Left ventricle myocardium superior (tissue), 1 donor: ENCODE measurements at regions not wholly inside any gene's neighbourhood (a gene's known extent, or its start where the extent isn't known, plus 50 kb on each side); places are given as distances from the start of the nearest gene placed in this dataset.

ENCODE experiments used
- ATAC-seq: fragments of 200-7000 bp; cut with Tn5 transposase; one replicate; pipeline ENCODE4 v1.9.1; 2020; ENCODE audit warnings: mild to moderate bottlenecking, moderate library complexity
- DNase-seq: peaks from one replicate; pipeline ENCODE4 v3.0.0-alpha.2; 2020
- intact Hi-C: fragments of 100-400 bp; cut with micrococcal nuclease; formaldehyde crosslinking; loops from one replicate; pipeline ENCODE4 v1.11.0; 2022
- donor health status: DM: no; HTN: yes; CAD: no; lungs with severe emphysema.

DNA sequence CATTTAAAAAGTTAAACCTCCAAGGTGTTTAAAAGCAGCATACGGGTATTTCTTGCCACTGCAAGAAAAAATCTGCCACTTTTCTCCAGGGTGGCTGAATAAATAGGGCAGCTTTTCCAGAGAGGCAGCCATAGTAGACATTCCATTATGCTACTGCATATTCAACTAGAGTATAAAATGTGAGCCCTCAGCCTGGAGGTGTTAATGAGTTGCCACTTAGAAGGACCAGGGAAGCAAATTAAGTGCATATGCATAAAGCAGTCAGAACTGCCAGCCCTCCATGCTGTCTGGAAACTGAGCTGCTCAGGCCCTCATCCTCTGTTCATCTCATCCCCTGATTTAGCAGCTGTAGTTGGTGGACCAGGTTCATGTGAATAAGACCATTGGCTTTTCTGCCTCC lies 99.4 kb downstream of the DIRAS3 start:
- DNase-seq (no peak), ATAC-seq (no peak)
- intact Hi-C loops = no loop called here

DNA sequence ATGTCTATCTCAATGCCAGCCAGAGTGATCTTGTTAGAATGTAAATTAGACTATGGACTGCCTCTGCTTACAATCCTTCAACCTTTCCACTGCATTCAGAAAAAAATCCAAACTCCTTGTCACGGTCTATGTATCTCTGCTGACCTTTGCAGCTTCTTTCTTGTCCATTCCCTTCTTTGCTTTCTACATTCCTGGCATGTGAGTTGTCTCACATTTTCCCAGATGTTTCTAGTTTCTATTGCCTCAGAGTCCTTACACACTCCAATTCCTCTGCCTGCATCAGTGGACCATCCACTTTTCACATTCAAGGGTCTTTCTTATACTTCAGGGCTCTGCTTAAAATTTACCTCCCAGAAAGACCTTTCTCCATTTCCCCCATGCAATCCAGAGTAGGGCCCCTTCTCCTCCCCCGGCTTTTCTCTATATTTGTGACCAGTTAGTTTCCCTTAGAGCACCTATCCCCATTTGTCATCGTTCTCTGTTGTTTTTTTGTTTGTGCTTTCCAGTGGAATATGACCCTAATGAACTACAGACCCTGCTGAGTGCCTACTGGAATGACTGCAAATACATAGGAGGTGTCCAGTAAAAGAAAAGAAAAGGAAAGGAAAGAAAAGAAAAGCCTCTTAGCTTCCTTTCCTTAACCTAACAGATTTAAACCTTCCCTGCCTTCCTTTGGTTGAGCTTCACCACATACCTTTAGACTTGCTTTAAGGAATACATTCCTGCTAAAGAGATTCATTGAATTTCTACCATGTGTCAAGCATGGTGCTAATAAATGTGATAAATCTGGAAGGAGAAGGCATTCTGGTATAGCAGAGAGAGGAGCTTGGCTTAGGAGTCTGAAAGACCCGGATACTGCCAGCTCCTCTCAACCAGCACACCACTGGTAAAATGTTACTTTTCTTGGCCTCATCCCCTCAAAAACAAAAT lies 102.0 kb downstream of the DIRAS3 start:
- ATAC-seq (no peak), DNase-seq (no peak)
- intact Hi-C loops = no loop called here

DNA sequence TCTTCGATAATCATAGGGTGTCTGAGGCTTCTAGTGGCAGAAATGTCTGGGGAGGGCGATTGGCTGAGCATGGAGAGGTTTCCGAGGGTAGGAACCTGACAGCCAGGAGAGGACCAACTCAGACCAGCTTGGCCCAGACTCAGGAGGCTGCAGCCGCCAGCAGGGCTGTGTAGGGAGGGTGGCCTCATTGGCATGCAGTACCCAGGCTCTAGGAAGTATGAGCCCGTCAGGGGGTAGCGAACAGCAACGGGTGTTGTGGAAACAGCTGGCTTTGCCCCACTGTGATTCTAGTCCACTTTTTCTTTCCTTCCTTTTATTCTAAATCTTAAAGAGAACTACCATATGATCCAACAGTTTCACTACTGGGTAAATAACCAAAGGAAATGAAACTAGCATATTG lies 103.3 kb downstream of the DIRAS3 start:
- DNase-seq (peak; percentile 66), ATAC-seq (peak; percentile 87)
- intact Hi-C loops = no loop called here

DNA sequence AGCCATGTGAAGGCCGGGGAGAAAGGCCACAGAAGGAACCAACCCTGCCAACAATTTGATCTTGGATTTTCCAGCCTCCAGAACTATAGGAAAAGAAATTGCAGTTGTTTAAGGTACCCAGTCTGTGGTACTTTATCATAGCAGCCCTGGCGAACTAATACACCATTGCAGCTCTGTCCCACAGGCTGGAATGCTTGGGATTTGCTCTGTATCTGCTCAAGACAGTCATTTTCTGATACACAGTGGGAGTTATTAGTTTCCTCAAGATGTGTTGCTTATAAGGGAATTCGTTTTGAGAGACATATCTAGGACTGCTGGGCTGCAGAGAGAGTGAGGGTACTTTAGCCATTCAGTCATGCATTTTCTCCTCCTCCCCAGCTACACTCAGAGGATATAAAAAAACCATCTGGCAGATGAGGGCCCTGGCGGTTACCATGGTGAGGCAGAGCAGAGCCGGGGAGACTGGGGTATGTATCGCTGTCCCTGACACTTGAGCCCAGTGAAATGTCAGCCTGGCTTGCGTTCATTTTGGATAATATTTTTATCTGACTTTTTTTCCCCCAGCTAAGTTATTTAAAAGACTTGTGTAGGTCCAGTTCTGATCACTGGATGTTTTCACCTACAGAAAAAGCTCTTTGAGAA lies 104.6 kb downstream of the DIRAS3 start:
- ATAC-seq (peak; percentile 95), DNase-seq (peak; percentile 52)
- intact Hi-C loops = no loop called here

DNA sequence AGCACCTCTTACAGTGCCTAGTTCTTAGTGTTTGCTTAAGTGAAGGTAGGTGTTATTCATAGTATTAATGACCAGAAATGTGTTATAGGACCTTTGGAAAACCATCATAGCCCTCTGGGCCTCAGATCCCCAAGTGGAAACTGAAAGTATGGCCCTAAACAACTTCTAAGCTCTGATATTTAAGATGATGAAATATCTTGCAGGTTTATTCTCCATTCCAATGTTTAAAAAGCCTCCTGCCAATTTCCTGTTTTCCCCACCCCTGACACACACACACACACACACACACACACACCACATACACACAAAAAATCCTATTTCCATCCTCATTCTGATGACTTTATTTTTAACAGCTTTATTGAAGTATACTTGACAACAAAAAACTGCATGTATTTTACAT lies 108.2 kb downstream of the DIRAS3 start:
- ATAC-seq = no peak
- no peak for DNase-seq
- intact Hi-C loops = no loop called here

DNA sequence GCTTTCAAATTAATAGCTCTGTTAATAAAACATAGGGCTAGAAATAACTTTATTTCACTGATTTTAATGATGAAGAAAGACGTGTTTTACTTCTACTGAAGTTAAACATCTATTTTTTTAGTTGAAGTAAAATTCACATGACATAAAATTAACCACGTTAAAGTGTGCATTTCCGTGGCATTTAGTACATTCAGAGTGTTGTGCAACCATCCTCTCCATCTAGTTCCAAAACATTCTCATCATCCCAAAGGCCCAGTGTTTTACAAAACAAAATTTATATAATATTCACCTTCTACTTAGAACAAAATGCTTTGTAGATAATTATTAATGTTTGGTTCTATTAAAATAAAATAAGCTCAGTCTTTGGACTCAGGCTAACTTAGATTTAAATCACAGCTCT lies 108.5 kb upstream of the GNG12 start:
- intact Hi-C loops = no loop called here
- ATAC-seq (no peak), DNase-seq (no peak)

DNA sequence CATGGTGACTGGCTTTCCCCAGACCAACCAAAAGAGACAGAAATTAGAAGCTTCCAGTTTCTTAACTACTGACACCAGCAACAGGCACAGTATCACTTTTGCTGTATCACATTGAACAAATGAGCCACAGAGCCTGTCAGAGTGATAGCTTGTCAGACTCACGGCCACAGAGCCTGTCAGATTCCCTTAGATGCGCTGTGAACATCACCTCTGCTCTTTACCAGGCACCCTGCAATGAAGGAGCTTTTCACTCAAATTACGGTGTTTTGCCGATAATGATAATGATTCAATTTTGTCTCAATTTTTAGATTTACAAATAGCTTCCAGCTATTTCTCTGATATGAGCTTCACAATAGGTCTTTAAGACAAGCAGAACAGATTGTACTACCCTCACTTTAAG lies 107.9 kb upstream of the GNG12 start:
- intact Hi-C loops = no loop called here
- no peak for DNase-seq
- ATAC-seq = no peak

DNA sequence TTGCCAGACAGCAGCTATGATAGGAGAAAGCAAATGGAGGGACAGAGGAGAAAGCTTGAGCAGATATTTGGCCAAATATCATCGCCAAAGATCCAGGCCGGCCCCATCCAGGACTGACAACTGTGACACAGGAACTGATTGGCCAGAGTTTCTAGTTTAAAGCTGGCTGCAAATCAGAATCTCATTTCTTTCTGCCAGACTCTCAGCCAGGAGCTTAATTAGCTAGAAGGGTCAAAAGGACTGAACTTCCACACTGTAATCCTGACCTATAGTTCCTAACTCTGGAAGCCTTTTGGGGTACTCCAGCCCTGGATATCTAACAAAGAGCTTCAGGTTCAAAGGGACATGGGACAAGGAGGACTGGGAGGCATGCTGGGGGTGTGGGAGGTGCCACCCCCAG lies 106.7 kb upstream of the GNG12 start:
- intact Hi-C loops = no loop called here
- ATAC-seq = peak; percentile 67
- DNase-seq = no peak

DNA sequence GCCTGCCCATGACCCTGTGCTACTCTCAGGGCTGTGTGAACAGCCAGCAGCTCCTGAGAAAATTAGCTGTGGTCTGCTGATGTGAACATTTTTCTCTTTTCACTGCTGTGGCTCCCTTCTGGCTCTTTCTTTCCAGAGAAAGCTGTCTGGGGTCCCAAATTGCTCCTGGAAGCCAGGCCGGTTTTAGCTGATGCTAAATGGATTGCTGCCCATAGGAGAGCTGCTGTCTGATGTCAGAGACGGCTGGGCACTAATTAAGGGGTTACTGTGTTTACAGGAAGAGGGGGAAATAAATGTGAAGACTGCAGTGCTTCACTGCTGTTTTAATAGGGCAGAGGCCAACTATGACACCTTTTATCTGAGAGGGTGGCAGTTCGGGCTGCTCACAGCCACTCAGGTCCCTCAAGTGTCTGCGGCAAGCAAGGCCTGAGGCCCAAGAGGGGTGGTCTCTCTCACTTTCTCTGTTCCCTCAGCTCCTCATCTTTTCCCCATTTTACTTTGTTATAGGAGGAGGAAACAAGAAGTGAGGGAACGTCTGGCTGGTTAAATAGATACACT lies 106.0 kb upstream of the GNG12 start:
- intact Hi-C loops = no loop called here
- DNase-seq (no peak), ATAC-seq (peak; percentile 63)

DNA sequence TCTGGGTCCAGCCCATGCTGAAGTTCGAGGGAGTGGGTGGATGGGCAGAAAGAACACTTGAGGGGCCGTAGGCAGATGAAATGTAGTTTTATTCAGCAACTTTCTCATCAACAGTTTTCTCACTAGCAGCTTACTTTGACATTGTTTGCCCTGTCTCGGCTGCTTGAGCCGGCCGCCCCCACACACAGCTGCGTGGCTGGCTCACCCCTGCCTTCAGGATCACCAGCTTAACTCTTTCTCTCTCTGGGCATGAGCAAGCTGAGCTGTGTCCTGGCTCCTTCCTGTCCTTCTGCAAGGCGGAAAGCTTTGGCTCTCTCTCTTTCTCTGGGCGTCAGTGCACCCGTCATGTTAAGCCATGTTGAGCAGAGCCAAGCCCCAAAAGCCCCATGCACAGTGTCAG lies 104.4 kb upstream of the GNG12 start:
- ATAC-seq = peak; percentile 37
- intact Hi-C loops = no loop called here
- no peak for DNase-seq

DNA sequence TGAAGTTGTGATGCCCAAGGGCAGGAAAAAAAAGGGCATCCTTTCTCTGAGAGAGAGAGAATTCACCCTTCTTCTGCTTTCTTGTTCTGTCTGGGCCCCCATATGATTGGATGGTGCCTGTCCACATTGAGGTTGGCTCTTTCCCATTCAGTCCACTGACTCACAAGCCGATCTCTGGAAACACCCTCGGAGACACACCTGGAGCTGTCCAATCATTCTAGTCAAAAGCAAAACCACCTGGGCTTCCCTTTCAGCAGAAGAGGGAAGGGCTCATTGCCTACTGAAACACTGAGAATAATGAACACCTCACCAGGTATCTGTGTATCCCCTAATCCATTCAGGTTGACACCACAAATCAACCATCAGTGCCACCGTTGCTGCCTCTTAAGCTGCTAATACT lies 103.7 kb upstream of the GNG12 start:
- ATAC-seq (no peak), DNase-seq (no peak)
- intact Hi-C loops = no loop called here

DNA sequence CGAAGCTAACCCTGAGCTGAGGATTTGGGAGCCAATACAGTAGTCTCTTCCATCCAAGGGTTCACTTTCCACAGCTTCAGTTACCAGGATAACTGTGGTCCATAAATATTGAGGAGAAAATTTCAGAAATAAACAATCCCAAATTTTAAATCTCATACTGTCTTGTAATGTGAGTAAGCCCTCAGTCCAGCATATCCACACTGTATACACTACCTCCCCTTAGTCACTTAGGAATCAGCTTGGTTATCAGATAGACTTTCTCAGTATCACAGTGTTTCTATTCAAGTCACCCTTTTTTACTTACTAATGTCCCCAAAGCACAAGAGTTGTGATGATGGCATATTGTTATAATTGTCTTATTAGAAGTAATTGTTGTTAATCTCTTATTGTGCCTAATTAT lies 102.3 kb upstream of the GNG12 start:
- ATAC-seq (no peak), DNase-seq (no peak)
- intact Hi-C loops = no loop called here

DNA sequence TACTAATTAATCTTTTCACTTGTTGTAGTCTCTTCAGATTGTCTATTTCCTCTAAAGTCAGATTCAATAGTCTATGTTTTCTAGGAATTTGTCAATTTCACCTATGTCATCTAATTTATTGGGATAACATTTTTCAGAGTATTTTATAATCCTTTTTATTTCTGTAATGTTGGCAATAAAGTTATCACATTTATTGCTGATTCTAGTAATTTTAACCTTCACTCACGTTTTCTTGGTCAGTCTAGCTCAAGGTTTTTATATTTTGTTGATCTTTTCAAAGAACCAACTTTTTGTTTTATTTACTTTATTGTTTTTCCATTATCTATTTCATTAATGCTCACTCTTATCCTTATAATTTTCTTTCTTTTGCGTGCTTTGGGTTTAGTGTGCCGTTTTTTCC lies 97.9 kb upstream of the GNG12 start:
- intact Hi-C loops = no loop called here
- DNase-seq = no peak
- ATAC-seq = no peak

DNA sequence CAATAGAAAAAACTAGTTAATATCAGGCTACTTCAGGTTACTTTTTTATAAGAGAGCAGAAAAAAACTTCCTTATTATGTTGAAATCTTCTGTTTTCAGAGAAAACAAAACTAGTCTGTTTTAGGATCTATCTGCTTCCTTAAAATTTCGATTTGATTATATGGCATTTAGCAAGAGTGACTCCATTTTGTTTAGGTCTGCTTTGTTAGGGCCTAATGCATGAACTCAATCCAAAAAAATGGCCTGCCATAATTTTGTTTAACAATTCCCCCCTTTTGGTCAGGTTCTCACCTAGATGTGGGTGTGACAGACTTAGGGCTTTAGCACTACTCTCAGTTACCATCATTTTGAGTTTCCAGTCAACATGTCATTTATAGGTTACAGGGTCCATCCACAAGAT lies 89.8 kb upstream of the GNG12 start:
- intact Hi-C loops = no loop called here
- DNase-seq (no peak), ATAC-seq (no peak)

DNA sequence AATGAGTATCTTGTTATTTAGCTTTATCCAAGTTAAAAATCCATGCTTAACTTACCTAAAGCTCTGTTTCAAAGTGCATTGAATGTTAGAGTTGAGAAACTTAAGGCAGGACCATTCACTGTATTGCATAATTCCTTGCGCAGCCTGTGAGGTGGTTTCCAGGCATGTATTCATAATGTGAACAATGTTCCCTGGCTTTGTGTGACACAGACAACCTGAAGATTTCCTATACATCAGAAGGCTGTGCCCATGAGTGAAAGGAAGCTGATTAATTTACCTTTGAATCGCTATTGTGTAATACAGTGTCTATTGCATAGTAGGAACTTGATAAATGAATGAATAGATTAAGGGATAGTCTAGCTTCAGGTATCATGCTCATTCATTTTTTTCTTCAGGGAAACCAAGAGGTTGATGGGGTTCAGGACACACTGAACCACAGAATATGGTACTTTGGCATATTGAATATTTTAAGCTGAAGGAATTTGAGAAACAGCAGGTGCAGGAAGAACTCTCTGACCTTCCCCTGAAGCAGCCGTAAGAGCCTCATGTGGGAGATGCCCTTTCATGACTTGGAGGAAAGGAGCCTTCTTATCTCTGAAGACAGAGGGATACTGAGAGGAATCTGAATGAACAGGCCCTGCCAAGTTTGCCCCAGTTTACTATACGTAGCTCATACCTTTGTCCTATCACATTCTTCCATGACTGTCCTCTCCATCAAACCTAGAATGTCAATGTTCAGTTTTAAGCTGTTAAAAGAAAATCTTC lies 88.6 kb upstream of the GNG12 start:
- DNase-seq (no peak), ATAC-seq (no peak)
- intact Hi-C loops = no loop called here

DNA sequence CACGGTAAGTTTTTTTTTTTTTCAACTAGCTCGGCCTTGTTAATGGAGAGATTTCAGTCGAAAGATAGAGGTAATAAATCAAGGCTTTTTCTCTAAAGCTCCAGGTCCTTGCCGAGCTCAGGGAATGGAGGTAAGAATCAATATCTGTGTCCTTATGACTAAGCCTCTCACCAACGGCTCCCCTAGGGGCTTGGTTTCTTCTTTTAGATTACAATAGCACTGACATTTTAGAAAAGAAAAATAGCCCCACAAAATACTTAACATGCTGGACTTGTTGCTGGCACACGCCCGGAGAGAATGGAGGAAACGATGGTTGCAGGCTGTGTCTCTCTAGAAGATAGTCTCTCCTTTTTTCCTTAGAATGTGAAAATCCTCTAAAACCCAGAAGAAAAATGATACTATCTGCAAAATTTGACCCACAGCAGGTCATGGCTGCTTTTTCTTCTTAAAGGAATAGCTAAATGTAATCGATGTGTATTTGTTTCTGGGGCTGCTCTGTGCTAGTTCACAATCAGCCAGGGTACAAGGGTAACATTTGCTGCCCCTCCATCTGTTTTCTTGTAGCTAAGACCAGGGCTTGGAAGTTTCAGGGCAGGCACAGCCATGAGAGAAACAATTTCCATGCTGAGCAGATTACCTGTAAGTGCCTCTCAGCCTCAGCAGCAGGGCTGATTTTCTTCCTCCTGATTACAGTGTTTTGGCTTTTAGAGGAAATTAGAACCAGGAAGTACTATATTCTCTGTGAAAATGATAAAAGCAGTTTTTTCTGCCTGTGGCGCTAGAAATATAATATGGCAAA lies 86.2 kb upstream of the GNG12 start:
- DNase-seq (no peak), ATAC-seq (no peak)
- intact Hi-C loops = no loop called here

DNA sequence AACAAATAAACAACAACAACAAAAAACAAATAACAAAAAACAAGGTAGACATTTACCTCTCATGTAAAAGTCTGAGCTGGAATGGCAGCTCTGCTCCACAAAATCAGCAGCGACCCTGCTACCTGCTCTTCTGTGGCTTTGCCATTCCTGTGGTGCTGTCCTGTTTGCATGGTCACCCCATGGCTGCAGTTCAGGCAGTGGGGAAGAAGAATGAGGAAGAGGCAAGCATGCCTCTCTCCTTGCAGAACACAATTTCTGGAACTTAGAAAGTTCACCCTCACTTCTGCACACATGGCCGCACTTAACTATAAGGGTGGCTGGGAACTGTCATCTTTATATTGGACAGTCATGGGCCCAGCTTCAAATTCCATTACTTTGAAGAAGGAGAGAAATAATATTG lies 84.8 kb upstream of the GNG12 start:
- DNase-seq (no peak), ATAC-seq (no peak)
- intact Hi-C loops = no loop called here

DNA sequence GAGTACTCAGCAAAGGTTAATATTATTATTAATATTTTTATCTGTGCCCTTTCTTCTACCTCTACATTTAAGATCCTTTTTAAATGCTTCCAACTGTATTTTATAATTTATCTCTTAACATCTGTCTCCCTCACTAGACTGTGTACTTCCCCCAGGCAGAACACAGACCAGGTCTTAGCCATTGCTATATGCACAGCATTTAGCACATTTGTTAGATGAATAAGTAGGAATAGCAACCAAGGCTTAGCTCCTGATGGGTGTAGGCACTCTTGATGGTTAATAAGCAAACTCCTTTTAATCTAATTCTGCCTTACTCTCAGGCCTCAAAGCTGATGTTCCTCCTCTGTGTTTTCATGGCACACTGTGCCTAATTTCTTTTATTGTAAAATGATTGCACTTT lies 83.7 kb upstream of the GNG12 start:
- DNase-seq (no peak), ATAC-seq (no peak)
- intact Hi-C loops = no loop called here
